H1 (cell line): ENCODE measurements at regions not wholly inside any gene's neighbourhood (a gene's known extent, or its start where the extent isn't known, plus 50 kb on each side); places are given as distances from the start of the nearest gene placed in this dataset.

Experiments
- CTCF ChIA-PET: fragments of 300-600 bp; sonication (Branson Sonifier 250); formaldehyde crosslinking; loops from one replicate; lab custom pipeline; 2021; ENCODE audit not compliant: partially characterized antibody; lab: Charles Lee
- POLR2A ChIA-PET: fragments of 300-600 bp; sonication (Branson Sonifier 250); formaldehyde crosslinking; loops from one replicate; lab custom pipeline; 2021; ENCODE audit warnings: inconsistent platforms; ENCODE audit not compliant: partially characterized antibody; lab: Charles Lee
- DNase-seq, 2 experiments: peaks; one replicate each; pipeline versions ENCODE4 v3.0.0 to v3.0.0-alpha.2; 2010 to 2022; ENCODE audit warnings: low spot score in 2 of 2, low read depth in 1 of 2, mixed read lengths in 1 of 2
- FAIRE-seq: peaks from 2 replicates; lab custom pipeline; 2011; peaks lifted over from hg19 to GRCh38; lab: Jason Lieb, UNC
- H2AFZ ChIP-seq: 2 replicates; pipeline ENCODE4 v1.8.1; 2012; ENCODE audit warnings: low read length, inconsistent platforms
- H2AK5ac ChIP-seq: 2 replicates; pipeline ENCODE4 v1.6.1; 2013; ENCODE audit warnings: low read depth, low read length
- H2BK120ac ChIP-seq: replicated peaks from 2 replicates; pipeline ENCODE3; 2013; ENCODE audit warnings: low read depth, low read length, inconsistent platforms
- H2BK12ac ChIP-seq: 2 replicates; pipeline ENCODE4 v1.6.1; 2013; ENCODE audit warnings: low read depth, low read length
- H2BK15ac ChIP-seq: 2 replicates; pipeline ENCODE4 v1.6.1; 2013; ENCODE audit warnings: low read length
- H2BK20ac ChIP-seq: 2 replicates; pipeline ENCODE4 v1.6.1; 2013; ENCODE audit warnings: low read length
- H2BK5ac ChIP-seq: 2 replicates; pipeline ENCODE4 v1.6.1; 2013; ENCODE audit warnings: low read depth, low read length
- H3K14ac ChIP-seq: 2 replicates; pipeline ENCODE4 v1.6.1; 2013; ENCODE audit warnings: inconsistent platforms; ENCODE audit not compliant: insufficient read length
- H3K18ac ChIP-seq: 2 replicates; pipeline ENCODE4 v1.6.1; 2013; ENCODE audit warnings: low read length; ENCODE audit errors: extremely low read depth
- H3K23ac ChIP-seq: 2 replicates; pipeline ENCODE4 v1.6.1; 2013; ENCODE audit warnings: inconsistent platforms; ENCODE audit not compliant: insufficient read length
- H3K23me2 ChIP-seq: 2 replicates; pipeline ENCODE4 v1.6.1; 2013; ENCODE audit warnings: low read depth, low read length
- H3K27ac ChIP-seq: 2 replicates; pipeline ENCODE4 v1.6.1; 2011; ENCODE audit warnings: low read depth, low read length, inconsistent platforms
- H3K27me3 ChIP-seq, 4 experiments: replicated peaks in 1 of 4; 1 replicate in 1 of 4; 2 replicates in 3 of 4; pipeline versions ENCODE4 v1.6.1 to v1.8.1; 2011 to 2013; ENCODE audit warnings: low read length in 3 of 4, mild to moderate bottlenecking in 3 of 4, inconsistent platforms in 2 of 4, mixed read lengths in 2 of 4, moderate library complexity in 1 of 4; ENCODE audit not compliant: control insufficient read depth in 3 of 4, insufficient read depth in 3 of 4; ENCODE audit errors: extremely low read depth in 1 of 4
- H3K36me3 ChIP-seq, 4 experiments: 2 replicates each; pipeline versions ENCODE4 v1.6.1 to v1.8.1; 2011 to 2013; ENCODE audit warnings: mild to moderate bottlenecking in 4 of 4, low read length in 3 of 4, moderate library complexity in 2 of 4, control low read depth in 1 of 4, inconsistent platforms in 1 of 4; ENCODE audit not compliant: insufficient read depth in 4 of 4, control insufficient read depth in 2 of 4
- H3K4ac ChIP-seq: replicated peaks from 2 replicates; pipeline ENCODE3; 2013; ENCODE audit warnings: low read length, low read depth, mixed read lengths, inconsistent platforms; ENCODE audit not compliant: insufficient read length
- H3K4me1 ChIP-seq, 4 experiments: replicated peaks in 1 of 4; 1 replicate in 1 of 4; 2 replicates in 3 of 4; pipeline versions ENCODE4 v1.6.1 to v1.8.1; 2011 to 2013; ENCODE audit warnings: low read length in 3 of 4, inconsistent platforms in 2 of 4, mixed read lengths in 1 of 4; ENCODE audit not compliant: insufficient read depth in 4 of 4, control insufficient read depth in 3 of 4
- H3K4me2 ChIP-seq, 2 experiments: 2 replicates each; pipeline versions ENCODE4 v1.6.1 to v1.8.1; 2011 to 2013; ENCODE audit warnings: low read depth in 2 of 2, low read length in 2 of 2, control low read depth in 1 of 2, inconsistent platforms in 1 of 2, mild to moderate bottlenecking in 1 of 2; ENCODE audit not compliant: insufficient read depth in 1 of 2
- H3K4me3 ChIP-seq, 4 experiments: fragments of 200-600, 300-600 bp in 1 of 4; sonication (generic), shearing (Covaris generic), sonication (Bioruptor Twin) in 1 of 4; 2 replicates each; pipeline versions ENCODE4 v1.5.1 to v1.8.1; 2011 to 2016; ENCODE audit warnings: low read length in 4 of 4, low read depth in 3 of 4, control low read depth in 2 of 4, inconsistent platforms in 2 of 4, mild to moderate bottlenecking in 2 of 4, mixed read lengths in 1 of 4, moderate library complexity in 1 of 4; ENCODE audit not compliant: insufficient read depth in 2 of 4; ENCODE audit errors: extremely low read depth in 1 of 4
- H3K56ac ChIP-seq: replicated peaks from 2 replicates; pipeline ENCODE3; 2013; ENCODE audit warnings: low read depth, mild to moderate bottlenecking, mixed read lengths, low read length, inconsistent platforms; ENCODE audit not compliant: insufficient read length
- H3K79me1 ChIP-seq: 2 replicates; pipeline ENCODE4 v1.6.1; 2013; ENCODE audit warnings: low read depth, low read length, control low read depth
- H3K79me2 ChIP-seq, 2 experiments: 2 replicates each; pipeline versions ENCODE4 v1.6.1 to v1.8.1; 2012 to 2013; ENCODE audit warnings: low read length in 2 of 2, mild to moderate bottlenecking in 2 of 2, inconsistent platforms in 1 of 2; ENCODE audit not compliant: insufficient read depth in 2 of 2, control insufficient read depth in 1 of 2
- H3K9ac ChIP-seq, 4 experiments: replicated peaks in 1 of 4; 1 replicate in 1 of 4; 2 replicates in 3 of 4; pipeline versions ENCODE4 v1.6.1 to v1.8.1; 2011 to 2013; ENCODE audit warnings: low read depth in 3 of 4, low read length in 3 of 4, control low read depth in 2 of 4, mild to moderate bottlenecking in 2 of 4, moderate library complexity in 2 of 4, inconsistent platforms in 1 of 4; ENCODE audit errors: extremely low read depth in 1 of 4
- H3K9me3 ChIP-seq, 2 experiments: 2 replicates each; pipeline versions ENCODE4 v1.6.1 to v1.8.1; 2012 to 2013; ENCODE audit warnings: mild to moderate bottlenecking in 2 of 2, moderate library complexity in 2 of 2, control low read depth in 1 of 2, inconsistent platforms in 1 of 2, low read depth in 1 of 2, low read length in 1 of 2, mixed read lengths in 1 of 2; ENCODE audit not compliant: insufficient read depth in 2 of 2
- H4K20me1 ChIP-seq, 2 experiments: replicated peaks in 1 of 2; 2 replicates each; pipeline versions ENCODE3 to v1.8.1; 2011 to 2013; ENCODE audit warnings: inconsistent platforms in 2 of 2, low read length in 2 of 2, mild to moderate bottlenecking in 1 of 2; ENCODE audit not compliant: insufficient read depth in 2 of 2, control insufficient read depth in 1 of 2
- H4K5ac ChIP-seq: 2 replicates; pipeline ENCODE4 v1.6.1; 2013; ENCODE audit warnings: low read length, low read depth, mixed read lengths, inconsistent platforms; ENCODE audit not compliant: insufficient read length
- H4K8ac ChIP-seq: 2 replicates; pipeline ENCODE4 v1.8.0; 2013; ENCODE audit warnings: mild to moderate bottlenecking, moderate library complexity, low read length, inconsistent platforms; ENCODE audit not compliant: insufficient read depth; ENCODE audit errors: extremely low read depth
- H4K91ac ChIP-seq: replicated peaks from 2 replicates; pipeline ENCODE3; 2013; ENCODE audit warnings: low read length, mixed read lengths, inconsistent platforms; ENCODE audit not compliant: insufficient read length
- BACH1 ChIP-seq: IDR thresholded peaks from 2 replicates; pipeline ENCODE4 v1.6.1; 2012; ENCODE audit warnings: low read length, improper control_type of control experiment
- BCL11A ChIP-seq, 2 experiments: IDR thresholded peaks; one replicate each; pipeline ENCODE4 v1.6.1; 2011; ENCODE audit warnings: low read depth in 2 of 2, low read length in 2 of 2, mild to moderate bottlenecking in 2 of 2
- EGR1 ChIP-seq: IDR thresholded peaks from 2 replicates; pipeline ENCODE4 v1.6.1; 2011; ENCODE audit warnings: low read depth, low read length, borderline replicate concordance
- GABPA ChIP-seq: IDR thresholded peaks from 2 replicates; pipeline ENCODE4 v1.6.1; 2011; ENCODE audit warnings: mild to moderate bottlenecking, low read length, moderate library complexity, borderline replicate concordance; ENCODE audit not compliant: insufficient read depth
- SIRT6 ChIP-seq: IDR thresholded peaks from one replicate; pipeline ENCODE4 v1.7.1; 2012; ENCODE audit warnings: low read length, inconsistent platforms
- TEAD4 ChIP-seq: IDR thresholded peaks from 2 replicates; pipeline ENCODE4 v1.6.1; 2012; ENCODE audit warnings: low read depth, low read length, inconsistent platforms, mixed read lengths
- WGBS, 2 experiments: shearing (Covaris generic) in 1 of 2; methylation state at CpG; one replicate each; pipeline versions ENCODE4 v1.1.6 to v1.1.7; 2013 to 2015; ENCODE audit warnings: low lambda C conversion rate in 2 of 2, mixed read lengths in 2 of 2, inconsistent platforms in 1 of 2, low coverage in 1 of 2, missing lambda C conversion rate in 1 of 2; ENCODE audit not compliant: insufficient replicate concordance in 2 of 2, insufficient coverage in 1 of 2, insufficient read length in 1 of 2; ENCODE audit errors: extremely low coverage in 1 of 2, missing lambda C conversion rate in 1 of 2; 5-methylcytosine and 5-hydroxymethylcytosine counted together
- TF ChIP-seq, protein P1 (sequence below): IDR thresholded peaks from 2 replicates; pipeline ENCODE4 v1.6.1; 2012; ENCODE audit warnings: low read length, inconsistent platforms
- TF ChIP-seq, protein P2 (sequence below): IDR thresholded peaks from 2 replicates; pipeline ENCODE4 v1.6.1; 2011; ENCODE audit warnings: low read length, improper control_type of control experiment

GRCh38 chr6:168875811-168876576, 377.7 kb downstream of the THBS2 start:
- Histone ChIP-seq H3K23me2 (no peaks in the 10 kb centered on the region), H3K36me3 (no peaks in the 10 kb centered on the region), H3K79me2 (no peaks in the 10 kb centered on the region), H3K4me3 (no peak overlapping the region), H3K4me2 (no peak overlapping the region), H3K27ac (no peak overlapping the region), H4K20me1 (no peaks in the 10 kb centered on the region), H2BK5ac (no peak overlapping the region), H3K23ac (no peak overlapping the region), H2BK120ac (no peak overlapping the region), H2AK5ac (no peak overlapping the region), H3K79me1 (no peaks in the 10 kb centered on the region), H3K4me1 (no peaks in the 10 kb centered on the region; a peak in 1 of 7 replicates), H2BK20ac (no peak overlapping the region), H3K9ac (no peak overlapping the region), H3K9me3 (no peaks in the 10 kb centered on the region), H2BK12ac (no peak overlapping the region), H3K14ac (no peak overlapping the region), H3K27me3 (no peaks in the 10 kb centered on the region), H4K91ac (no peak overlapping the region), H3K18ac (no peak overlapping the region), H2AFZ (no peak overlapping the region), H4K8ac (no peak overlapping the region), H3K56ac (no peak overlapping the region), H2BK15ac (no peak overlapping the region), H4K5ac (no peak overlapping the region), H3K4ac (no peak overlapping the region)
- CTCF ChIA-PET: interaction anchor here (1.0 to 2.0 kb wide), 4 partner anchors 10 to 166 kb away, joined by 3 to 5 read pairs (median 4); no protein-coding TSS in a partner anchor
- TF ChIP-seq GABPA (no peak), TEAD4 (no peak), BACH1 (no peak), SIRT6 (no peak), EGR1 (no peak), BCL11A (IDR thresholded peaks at IDR 0.05; ENCODE audit: low read depth in 2 of 2, low read length in 2 of 2) (no peak)
- TF ChIP-seq, protein P1, sequence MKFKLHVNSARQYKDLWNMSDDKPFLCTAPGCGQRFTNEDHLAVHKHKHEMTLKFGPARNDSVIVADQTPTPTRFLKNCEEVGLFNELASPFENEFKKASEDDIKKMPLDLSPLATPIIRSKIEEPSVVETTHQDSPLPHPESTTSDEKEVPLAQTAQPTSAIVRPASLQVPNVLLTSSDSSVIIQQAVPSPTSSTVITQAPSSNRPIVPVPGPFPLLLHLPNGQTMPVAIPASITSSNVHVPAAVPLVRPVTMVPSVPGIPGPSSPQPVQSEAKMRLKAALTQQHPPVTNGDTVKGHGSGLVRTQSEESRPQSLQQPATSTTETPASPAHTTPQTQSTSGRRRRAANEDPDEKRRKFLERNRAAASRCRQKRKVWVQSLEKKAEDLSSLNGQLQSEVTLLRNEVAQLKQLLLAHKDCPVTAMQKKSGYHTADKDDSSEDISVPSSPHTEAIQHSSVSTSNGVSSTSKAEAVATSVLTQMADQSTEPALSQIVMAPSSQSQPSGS: no peak
- TF ChIP-seq, protein P2, sequence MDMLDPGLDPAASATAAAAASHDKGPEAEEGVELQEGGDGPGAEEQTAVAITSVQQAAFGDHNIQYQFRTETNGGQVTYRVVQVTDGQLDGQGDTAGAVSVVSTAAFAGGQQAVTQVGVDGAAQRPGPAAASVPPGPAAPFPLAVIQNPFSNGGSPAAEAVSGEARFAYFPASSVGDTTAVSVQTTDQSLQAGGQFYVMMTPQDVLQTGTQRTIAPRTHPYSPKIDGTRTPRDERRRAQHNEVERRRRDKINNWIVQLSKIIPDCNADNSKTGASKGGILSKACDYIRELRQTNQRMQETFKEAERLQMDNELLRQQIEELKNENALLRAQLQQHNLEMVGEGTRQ: no peak
- POLR2A ChIA-PET: no interaction called here
- no peak for FAIRE-seq
- WGBS, 2 experiments: 92% methylated on average over 25 of the region's 26 CpGs; no CpG with 5 or more reads in 1 of the 2 experiments
- no peak for DNase-seq
